ENCODE measurements at regions not wholly inside any gene's neighbourhood (a gene's known extent, or its start where the extent isn't known, plus 50 kb on each side); places are given as distances from the start of the nearest gene placed in this dataset.

GRCh38 chr2:63678551-63678950 is 89.8 kb downstream of the MDH1 start (continued):
- TF ChIP-seq E2F6 (IDR thresholded peaks at IDR 0.05; ENCODE audit: borderline replicate concordance, low read depth) = no peak
- no peak for TF ChIP-seq FOXS1 (CRISPR knock-in tag; IDR thresholded peaks at IDR 0.05)

GRCh38 chr2:63679252-63679855 is 90.6 kb downstream of the MDH1 start:
- Histone ChIP-seq H3K9me3 (no peaks in the 10 kb centered on the region), H3K4me1 (no peaks in the 10 kb centered on the region), H3K4me2 (no peak overlapping the region), H3K4me3 (no peak overlapping the region), H3K27ac (no peak overlapping the region)
- DNase-seq (ENCODE audit: low read depth in 1 of 2, low spot score in 1 of 2) (no peak), FAIRE-seq (no peak), ATAC-seq (no peak)
- POLR2A ChIA-PET = no interaction called here
- CTCF ChIA-PET = interaction anchor here (0.7 to 2.3 kb wide), 6 partner anchors 10 to 809 kb away, joined by 3 to 12 read pairs (median 3); no protein-coding TSS in a partner anchor
- WGBS (ENCODE audit: missing lambda C conversion rate) = 38% methylated on average over 5 of the region's 5 CpGs
- TF ChIP-seq ESRRA (IDR thresholded peaks at IDR 0.05; ENCODE audit: borderline replicate concordance, low read length) (no peak), RFX5 (IDR thresholded peaks at IDR 0.05) (no peak)

GRCh38 chr2:63680455-63680854 is 91.7 kb downstream of the MDH1 start:
- no peak for FAIRE-seq
- ChIA-PET POLR2A (no interaction called here), CTCF (interaction anchor here (0.6 to 2.6 kb wide), 7 partner anchors 9 to 807 kb away, joined by 3 to 15 read pairs (median 4); no protein-coding TSS in a partner anchor)
- no peak overlapping the region for H3K4me2 ChIP-seq
- TF ChIP-seq TP53 (CRISPR knock-in tag; IDR thresholded peaks at IDR 0.05) (no peak), NPAS2 (CRISPR knock-in tag; IDR thresholded peaks at IDR 0.05; ENCODE audit: borderline replicate concordance) (no peak), FOSB (CRISPR knock-in tag; IDR thresholded peaks at IDR 0.05) (no peak), POLR2A (IDR thresholded peaks at IDR 0.05; ENCODE audit: low read length) (no peak), MYC (IDR thresholded peaks at IDR 0.05; ENCODE audit: borderline replicate concordance, low read length) (no peak), ATOH8 (CRISPR knock-in tag; IDR thresholded peaks at IDR 0.05; ENCODE audit: low read depth) (no peak), MAX (IDR thresholded peaks at IDR 0.05) (no peak)
- H3K4me3 ChIP-seq = no peak overlapping the region
- no peak for DNase-seq (ENCODE audit: low read depth in 1 of 2, low spot score in 1 of 2)
- 50% methylated on average over 1 of the region's 1 CpG for WGBS (ENCODE audit: missing lambda C conversion rate)
- no peaks in the 10 kb centered on the region for H3K9me3 ChIP-seq
- H3K27ac ChIP-seq = no peak overlapping the region
- H3K4me1 ChIP-seq = no peaks in the 10 kb centered on the region
- ATAC-seq = no peak

- FAIRE-seq (peak; percentile 51), DNase-seq (ENCODE audit: low read depth in 1 of 2, low spot score in 1 of 2) (no peak), ATAC-seq (no peak)
- H3K4me2 ChIP-seq = no peak overlapping the region
- WGBS (ENCODE audit: missing lambda C conversion rate) = 81% methylated on average over 1 of the region's 1 CpG
- no peak for TF ChIP-seq HOXB5 (CRISPR knock-in tag; IDR thresholded peaks at IDR 0.05)
- no peak for TF ChIP-seq POLR2A (IDR thresholded peaks at IDR 0.05; ENCODE audit: low read length)
- no peak for TF ChIP-seq SREBF2 (IDR thresholded peaks at IDR 0.05)
- no peak for TF ChIP-seq EHF (CRISPR knock-in tag; IDR thresholded peaks at IDR 0.05)
- TF ChIP-seq NR3C1 (IDR thresholded peaks at IDR 0.05) = no peak
- no peak for TF ChIP-seq ZC3H11A (IDR thresholded peaks at IDR 0.05)
- no peak for TF ChIP-seq NPAS2 (CRISPR knock-in tag; IDR thresholded peaks at IDR 0.05; ENCODE audit: borderline replicate concordance)
- no peak for TF ChIP-seq USF2 (IDR thresholded peaks at IDR 0.05)
- CTCF ChIA-PET = interaction anchor here (0.6 to 2.6 kb wide), 7 partner anchors 9 to 1351 kb away, joined by 3 to 15 read pairs (median 3); no protein-coding TSS in a partner anchor
- no peaks in the 10 kb centered on the region for H3K4me1 ChIP-seq
- no peaks in the 10 kb centered on the region for H3K9me3 ChIP-seq
- POLR2A ChIA-PET = no interaction called here
- no peak overlapping the region for H3K27ac ChIP-seq
- H3K4me3 ChIP-seq = no peak overlapping the region
Measured at GRCh38 chr2:63681896-63682295, 93.1 kb downstream of the MDH1 start.
